ENCODE measurements at regions not wholly inside any gene's neighbourhood (a gene's known extent, or its start where the extent isn't known, plus 50 kb on each side); places are given as distances from the start of the nearest gene placed in this dataset.

DNA sequence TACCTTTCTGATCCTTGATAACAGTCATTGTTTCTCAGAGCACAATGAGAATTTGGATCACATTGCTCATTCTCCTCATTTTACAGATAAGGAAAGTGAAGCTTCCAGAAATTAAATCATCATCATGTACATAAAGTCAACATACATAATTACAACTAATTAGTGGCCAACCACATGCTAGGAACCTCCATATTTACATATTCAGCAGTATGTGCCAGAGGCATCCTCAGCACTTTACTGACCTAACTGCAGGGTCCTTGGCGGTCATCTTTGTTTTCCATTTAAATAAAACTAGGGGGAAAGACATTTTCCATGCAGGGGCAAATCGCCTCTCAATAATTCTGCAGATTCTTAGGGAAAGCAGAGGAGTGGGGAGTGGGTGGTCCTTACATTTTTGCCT is 752.9 kb downstream of the KCNJ2 start:
- ChIA-PET CTCF (no interaction called here), POLR2A (no interaction called here)
- H3K36me3 Mint-ChIP-seq: peaks cover 32% of the 10 kb centered on the region
- peaks cover 39% of the 10 kb centered on the region for H3K9me3 Mint-ChIP-seq
- ATAC-seq (no peak), DNase-seq (ENCODE audit: low spot score) (no peak)
- H3K4me3 Mint-ChIP-seq: no peak overlapping the region
- no peak overlapping the region for H3K27ac Mint-ChIP-seq
- peaks cover 7% of the 10 kb centered on the region for H3K4me1 Mint-ChIP-seq
- TF ChIP-seq, protein P1, sequence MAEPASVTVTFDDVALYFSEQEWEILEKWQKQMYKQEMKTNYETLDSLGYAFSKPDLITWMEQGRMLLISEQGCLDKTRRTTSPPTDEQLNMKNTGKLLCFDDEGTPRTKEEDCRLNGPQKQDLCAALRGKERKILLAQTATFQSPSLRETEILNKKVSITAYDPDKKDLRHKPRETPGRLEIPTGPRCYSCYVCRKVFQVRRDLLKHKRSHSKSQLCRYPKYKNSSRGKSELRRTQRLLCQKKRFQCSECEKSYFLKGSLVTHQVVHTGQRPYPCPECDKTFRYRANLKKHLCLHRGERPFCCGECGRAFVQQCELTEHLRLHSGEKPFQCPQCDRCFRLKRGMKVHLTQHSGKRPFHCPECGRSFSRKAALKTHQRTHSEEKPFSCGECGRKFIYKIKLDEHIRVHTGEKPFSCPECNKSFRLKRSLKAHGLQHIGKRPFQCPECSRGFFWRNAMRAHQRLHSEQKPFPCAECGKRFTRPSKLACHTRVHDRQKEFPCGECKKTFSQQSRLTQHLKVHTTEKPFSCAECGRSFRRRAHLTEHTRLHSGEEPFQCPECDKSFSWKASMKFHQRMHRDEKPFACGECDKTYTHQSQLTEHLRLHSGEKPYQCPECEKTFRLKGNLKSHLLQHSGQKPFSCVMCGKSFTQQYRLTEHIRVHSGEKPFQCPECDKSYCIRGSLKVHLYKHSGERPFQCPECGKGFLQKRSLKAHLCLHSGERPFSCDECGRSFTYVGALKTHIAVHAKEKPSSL (CRISPR knock-in tag; conservative IDR thresholded peaks at IDR 0.05): no peak
- TF ChIP-seq, protein P2, sequence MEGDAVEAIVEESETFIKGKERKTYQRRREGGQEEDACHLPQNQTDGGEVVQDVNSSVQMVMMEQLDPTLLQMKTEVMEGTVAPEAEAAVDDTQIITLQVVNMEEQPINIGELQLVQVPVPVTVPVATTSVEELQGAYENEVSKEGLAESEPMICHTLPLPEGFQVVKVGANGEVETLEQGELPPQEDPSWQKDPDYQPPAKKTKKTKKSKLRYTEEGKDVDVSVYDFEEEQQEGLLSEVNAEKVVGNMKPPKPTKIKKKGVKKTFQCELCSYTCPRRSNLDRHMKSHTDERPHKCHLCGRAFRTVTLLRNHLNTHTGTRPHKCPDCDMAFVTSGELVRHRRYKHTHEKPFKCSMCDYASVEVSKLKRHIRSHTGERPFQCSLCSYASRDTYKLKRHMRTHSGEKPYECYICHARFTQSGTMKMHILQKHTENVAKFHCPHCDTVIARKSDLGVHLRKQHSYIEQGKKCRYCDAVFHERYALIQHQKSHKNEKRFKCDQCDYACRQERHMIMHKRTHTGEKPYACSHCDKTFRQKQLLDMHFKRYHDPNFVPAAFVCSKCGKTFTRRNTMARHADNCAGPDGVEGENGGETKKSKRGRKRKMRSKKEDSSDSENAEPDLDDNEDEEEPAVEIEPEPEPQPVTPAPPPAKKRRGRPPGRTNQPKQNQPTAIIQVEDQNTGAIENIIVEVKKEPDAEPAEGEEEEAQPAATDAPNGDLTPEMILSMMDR (IDR thresholded peaks at IDR 0.05): no peak
- TF ChIP-seq, protein P3, sequence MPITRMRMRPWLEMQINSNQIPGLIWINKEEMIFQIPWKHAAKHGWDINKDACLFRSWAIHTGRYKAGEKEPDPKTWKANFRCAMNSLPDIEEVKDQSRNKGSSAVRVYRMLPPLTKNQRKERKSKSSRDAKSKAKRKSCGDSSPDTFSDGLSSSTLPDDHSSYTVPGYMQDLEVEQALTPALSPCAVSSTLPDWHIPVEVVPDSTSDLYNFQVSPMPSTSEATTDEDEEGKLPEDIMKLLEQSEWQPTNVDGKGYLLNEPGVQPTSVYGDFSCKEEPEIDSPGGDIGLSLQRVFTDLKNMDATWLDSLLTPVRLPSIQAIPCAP (CRISPR knock-in tag; IDR thresholded peaks at IDR 0.05): no peak
- TF ChIP-seq ZNF317 (CRISPR knock-in tag; IDR thresholded peaks at IDR 0.05; ENCODE audit: borderline replicate concordance, low read depth) (no peak), FOXK1 (CRISPR knock-in tag; IDR thresholded peaks at IDR 0.05) (no peak), EMX1 (CRISPR knock-in tag; IDR thresholded peaks at IDR 0.05) (no peak), ZNF138 (CRISPR knock-in tag; conservative IDR thresholded peaks at IDR 0.05) (no peak), ZNF396 (CRISPR knock-in tag; IDR thresholded peaks at IDR 0.05; ENCODE audit: borderline replicate concordance) (no peak), ELF4 (CRISPR knock-in tag; IDR thresholded peaks at IDR 0.05; ENCODE audit: low read depth) (no peak)
- TF ChIP-seq, protein P4, sequence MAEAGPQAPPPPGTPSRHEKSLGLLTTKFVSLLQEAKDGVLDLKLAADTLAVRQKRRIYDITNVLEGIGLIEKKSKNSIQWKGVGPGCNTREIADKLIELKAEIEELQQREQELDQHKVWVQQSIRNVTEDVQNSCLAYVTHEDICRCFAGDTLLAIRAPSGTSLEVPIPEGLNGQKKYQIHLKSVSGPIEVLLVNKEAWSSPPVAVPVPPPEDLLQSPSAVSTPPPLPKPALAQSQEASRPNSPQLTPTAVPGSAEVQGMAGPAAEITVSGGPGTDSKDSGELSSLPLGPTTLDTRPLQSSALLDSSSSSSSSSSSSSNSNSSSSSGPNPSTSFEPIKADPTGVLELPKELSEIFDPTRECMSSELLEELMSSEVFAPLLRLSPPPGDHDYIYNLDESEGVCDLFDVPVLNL (CRISPR knock-in tag; IDR thresholded peaks at IDR 0.05; ENCODE audit: borderline replicate concordance, low read depth): no peak
- TF ChIP-seq, protein P5, sequence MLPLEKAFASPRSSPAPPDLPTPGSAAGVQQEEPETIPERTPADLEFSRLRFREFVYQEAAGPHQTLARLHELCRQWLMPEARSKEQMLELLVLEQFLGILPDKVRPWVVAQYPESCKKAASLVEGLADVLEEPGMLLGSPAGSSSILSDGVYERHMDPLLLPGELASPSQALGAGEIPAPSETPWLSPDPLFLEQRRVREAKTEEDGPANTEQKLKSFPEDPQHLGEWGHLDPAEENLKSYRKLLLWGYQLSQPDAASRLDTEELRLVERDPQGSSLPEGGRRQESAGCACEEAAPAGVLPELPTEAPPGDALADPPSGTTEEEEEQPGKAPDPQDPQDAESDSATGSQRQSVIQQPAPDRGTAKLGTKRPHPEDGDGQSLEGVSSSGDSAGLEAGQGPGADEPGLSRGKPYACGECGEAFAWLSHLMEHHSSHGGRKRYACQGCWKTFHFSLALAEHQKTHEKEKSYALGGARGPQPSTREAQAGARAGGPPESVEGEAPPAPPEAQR (CRISPR knock-in tag; IDR thresholded peaks at IDR 0.05): no peak
- H3K27me3 Mint-ChIP-seq (ENCODE audit: low read depth): peaks cover 4% of the 10 kb centered on the region; the same call in 1 of the 2 replicates

DNA sequence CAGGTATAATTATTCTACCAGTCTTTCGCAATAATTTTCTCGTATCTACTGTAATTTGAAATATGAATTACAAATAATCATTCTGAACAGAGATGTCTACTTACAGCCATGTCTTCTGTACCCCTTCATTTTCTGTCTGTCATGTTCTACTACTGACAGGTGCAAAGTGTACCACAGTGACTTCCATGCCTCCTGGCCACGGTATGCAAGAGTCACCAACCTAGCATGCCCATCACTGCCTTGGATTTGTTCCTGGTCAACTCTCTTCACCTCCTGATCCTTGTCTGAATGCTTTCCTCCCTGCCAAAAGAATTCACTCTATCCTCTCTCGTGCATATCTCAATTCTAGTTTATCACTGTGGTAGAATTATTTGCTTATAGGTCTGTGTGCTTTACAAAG is 755.4 kb downstream of the KCNJ2 start:
- peaks cover 14% of the 10 kb centered on the region for H3K9me3 Mint-ChIP-seq
- H3K36me3 Mint-ChIP-seq: peaks cover 11% of the 10 kb centered on the region
- no peak overlapping the region for H3K4me3 Mint-ChIP-seq
- ChIA-PET CTCF (no interaction called here), POLR2A (no interaction called here)
- no peak overlapping the region for H3K27ac Mint-ChIP-seq
- DNase-seq (ENCODE audit: low spot score) (no peak), ATAC-seq (no peak)
- H3K4me1 Mint-ChIP-seq: peaks cover 7% of the 10 kb centered on the region
- no peaks in the 10 kb centered on the region for H3K27me3 Mint-ChIP-seq (ENCODE audit: low read depth)
- TF ChIP-seq CREB1 (CRISPR knock-in tag; IDR thresholded peaks at IDR 0.05) (no peak), JAZF1 (CRISPR knock-in tag; IDR thresholded peaks at IDR 0.05) (no peak), FOXK1 (CRISPR knock-in tag; IDR thresholded peaks at IDR 0.05) (no peak), ZNF416 (CRISPR knock-in tag; IDR thresholded peaks at IDR 0.05) (no peak), KAT7 (CRISPR knock-in tag; IDR thresholded peaks at IDR 0.05; ENCODE audit: borderline replicate concordance) (no peak), NFATC4 (CRISPR knock-in tag; IDR thresholded peaks at IDR 0.05) (no peak), NR3C1 (CRISPR knock-in tag; conservative IDR thresholded peaks at IDR 0.05; ENCODE audit: low read depth) (no peak)
- TF ChIP-seq, protein P2 (IDR thresholded peaks at IDR 0.05): no peak
- TF ChIP-seq, protein P6, sequence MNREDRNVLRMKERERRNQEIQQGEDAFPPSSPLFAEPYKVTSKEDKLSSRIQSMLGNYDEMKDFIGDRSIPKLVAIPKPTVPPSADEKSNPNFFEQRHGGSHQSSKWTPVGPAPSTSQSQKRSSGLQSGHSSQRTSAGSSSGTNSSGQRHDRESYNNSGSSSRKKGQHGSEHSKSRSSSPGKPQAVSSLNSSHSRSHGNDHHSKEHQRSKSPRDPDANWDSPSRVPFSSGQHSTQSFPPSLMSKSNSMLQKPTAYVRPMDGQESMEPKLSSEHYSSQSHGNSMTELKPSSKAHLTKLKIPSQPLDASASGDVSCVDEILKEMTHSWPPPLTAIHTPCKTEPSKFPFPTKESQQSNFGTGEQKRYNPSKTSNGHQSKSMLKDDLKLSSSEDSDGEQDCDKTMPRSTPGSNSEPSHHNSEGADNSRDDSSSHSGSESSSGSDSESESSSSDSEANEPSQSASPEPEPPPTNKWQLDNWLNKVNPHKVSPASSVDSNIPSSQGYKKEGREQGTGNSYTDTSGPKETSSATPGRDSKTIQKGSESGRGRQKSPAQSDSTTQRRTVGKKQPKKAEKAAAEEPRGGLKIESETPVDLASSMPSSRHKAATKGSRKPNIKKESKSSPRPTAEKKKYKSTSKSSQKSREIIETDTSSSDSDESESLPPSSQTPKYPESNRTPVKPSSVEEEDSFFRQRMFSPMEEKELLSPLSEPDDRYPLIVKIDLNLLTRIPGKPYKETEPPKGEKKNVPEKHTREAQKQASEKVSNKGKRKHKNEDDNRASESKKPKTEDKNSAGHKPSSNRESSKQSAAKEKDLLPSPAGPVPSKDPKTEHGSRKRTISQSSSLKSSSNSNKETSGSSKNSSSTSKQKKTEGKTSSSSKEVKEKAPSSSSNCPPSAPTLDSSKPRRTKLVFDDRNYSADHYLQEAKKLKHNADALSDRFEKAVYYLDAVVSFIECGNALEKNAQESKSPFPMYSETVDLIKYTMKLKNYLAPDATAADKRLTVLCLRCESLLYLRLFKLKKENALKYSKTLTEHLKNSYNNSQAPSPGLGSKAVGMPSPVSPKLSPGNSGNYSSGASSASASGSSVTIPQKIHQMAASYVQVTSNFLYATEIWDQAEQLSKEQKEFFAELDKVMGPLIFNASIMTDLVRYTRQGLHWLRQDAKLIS (CRISPR knock-in tag; IDR thresholded peaks at IDR 0.05; ENCODE audit: borderline replicate concordance): no peak
- TF ChIP-seq, protein P7, sequence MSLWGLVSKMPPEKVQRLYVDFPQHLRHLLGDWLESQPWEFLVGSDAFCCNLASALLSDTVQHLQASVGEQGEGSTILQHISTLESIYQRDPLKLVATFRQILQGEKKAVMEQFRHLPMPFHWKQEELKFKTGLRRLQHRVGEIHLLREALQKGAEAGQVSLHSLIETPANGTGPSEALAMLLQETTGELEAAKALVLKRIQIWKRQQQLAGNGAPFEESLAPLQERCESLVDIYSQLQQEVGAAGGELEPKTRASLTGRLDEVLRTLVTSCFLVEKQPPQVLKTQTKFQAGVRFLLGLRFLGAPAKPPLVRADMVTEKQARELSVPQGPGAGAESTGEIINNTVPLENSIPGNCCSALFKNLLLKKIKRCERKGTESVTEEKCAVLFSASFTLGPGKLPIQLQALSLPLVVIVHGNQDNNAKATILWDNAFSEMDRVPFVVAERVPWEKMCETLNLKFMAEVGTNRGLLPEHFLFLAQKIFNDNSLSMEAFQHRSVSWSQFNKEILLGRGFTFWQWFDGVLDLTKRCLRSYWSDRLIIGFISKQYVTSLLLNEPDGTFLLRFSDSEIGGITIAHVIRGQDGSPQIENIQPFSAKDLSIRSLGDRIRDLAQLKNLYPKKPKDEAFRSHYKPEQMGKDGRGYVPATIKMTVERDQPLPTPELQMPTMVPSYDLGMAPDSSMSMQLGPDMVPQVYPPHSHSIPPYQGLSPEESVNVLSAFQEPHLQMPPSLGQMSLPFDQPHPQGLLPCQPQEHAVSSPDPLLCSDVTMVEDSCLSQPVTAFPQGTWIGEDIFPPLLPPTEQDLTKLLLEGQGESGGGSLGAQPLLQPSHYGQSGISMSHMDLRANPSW (CRISPR knock-in tag; conservative IDR thresholded peaks at IDR 0.05; ENCODE audit: low read depth): no peak
